C1 segment of cervical spinal cord (tissue), 14 donors: ENCODE measurements at regions not wholly inside any gene's neighbourhood (a gene's known extent, or its start where the extent isn't known, plus 50 kb on each side); places are given as distances from the start of the nearest gene placed in this dataset.

Source experiments
- DNase-seq, 14 donors: peaks; one replicate each; lab custom pipeline; 2025; lab: John Stamatoyannopoulos, UW

DNA sequence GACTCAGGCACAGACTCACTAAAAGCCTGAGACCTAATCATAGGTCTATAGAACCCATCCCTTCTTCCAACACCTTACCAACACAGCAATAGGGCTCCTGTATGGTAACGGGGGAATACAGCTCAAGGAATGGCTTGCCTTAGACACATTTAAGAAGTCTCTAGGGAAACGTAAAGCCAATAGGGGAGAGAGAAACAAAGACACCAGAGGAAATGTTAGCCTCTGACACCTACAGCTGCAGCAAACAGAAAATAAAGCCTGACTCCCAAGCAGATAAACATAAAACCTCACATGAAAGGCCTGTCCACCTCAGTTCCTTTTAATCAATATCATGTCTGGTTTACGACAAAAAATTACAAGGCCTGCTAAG is 51.1 kb upstream of the NCOA1 start:
- no peak for DNase-seq

DNA sequence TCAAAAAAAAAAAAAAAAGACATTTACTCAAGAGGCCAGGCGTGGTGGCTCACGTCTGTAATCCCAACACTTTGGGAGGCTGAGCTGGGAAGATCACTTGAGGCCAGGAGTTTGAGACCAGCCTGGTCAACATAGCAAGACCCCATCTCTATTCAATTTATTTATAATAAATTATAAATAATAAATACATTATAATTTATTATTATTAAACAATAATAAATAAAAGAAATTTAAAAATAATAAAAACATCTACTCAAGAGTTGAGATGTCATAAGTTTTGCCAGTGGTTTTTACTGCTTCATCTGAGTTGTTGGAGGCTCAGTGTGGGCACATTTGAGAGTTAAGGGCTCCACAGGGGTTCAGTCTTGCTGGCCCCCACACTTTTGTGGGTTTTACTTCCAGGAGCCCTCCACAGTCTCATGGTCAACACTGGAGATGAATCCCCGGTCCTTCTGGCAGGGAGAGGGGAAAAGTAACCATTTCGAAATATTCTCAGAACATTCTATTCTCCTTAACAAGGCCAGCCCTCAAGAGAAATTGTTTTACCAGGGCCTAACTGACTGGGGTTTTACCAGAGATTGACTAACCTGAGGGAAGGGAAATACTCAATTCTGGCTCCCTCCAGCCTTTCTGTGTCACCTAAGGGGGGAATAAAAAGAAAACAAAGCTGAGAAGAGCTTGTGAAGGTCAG is 51.6 kb upstream of the NCOA1 start:
- no peak for DNase-seq

DNA sequence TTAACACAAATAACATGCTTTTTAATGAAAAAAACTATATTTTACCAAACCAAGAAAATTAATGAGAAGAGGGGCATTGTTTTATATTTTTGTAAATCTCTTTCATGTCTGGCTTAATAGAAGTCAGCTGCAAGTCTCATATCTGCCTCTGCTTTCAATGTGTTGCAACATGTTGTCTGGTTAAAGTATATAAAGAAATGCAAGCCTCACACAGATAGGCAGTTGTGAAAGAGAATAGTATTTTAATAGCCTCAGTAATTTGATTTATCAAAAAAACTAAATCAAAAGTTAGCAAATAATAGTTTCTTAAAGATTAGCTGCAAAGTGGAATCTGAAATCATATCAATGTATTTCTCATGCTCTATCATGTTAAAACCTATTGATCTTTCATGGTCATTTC is 52.9 kb upstream of the NCOA1 start:
- no peak for DNase-seq

DNA sequence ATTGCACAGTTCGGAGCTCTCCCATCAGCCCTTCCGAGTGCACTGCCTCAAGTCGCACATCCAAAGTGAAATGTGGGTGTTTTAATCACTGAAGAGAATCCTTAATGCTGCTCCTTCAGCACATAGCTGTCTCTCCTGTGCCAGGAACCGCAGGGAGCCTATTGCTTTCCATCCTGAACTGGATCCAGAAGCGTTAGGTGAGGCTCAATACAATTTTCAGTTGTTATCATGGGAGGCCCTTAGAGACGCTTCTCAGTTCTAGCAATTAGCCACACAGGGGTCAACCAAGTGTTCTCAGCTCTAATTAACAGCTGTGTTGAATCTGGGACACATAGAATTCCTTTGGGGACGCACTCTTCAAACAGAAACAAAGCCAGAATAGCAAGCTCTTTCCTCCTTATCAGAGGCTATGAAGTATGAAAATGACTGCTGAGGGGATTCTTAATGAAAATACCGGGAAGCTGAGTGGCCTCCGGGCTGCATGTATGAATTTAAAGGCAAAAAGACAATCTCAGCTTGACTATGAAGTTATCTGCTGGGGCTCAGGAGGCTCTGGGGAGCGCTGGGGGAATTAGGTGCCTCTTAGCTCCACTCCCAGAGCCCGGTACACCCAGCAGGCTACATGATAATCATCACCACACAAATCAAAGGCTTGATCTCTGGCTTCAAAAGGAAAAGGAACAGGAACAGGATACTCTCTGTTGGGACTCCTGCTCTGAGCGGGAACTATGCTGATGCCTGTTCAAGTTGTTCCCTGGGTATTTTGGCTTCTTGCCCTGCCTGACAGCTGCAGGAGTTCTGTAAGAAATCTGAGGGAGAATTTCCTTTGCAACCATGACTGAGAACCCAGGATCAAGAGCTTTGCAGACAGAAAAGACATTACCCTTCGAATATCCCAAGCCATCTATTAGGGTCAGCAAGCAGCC is 55.4 kb upstream of the NCOA1 start:
- DNase-seq: peak in 6 of 14 donors; percentile 7 to 51 (median 18)

DNA sequence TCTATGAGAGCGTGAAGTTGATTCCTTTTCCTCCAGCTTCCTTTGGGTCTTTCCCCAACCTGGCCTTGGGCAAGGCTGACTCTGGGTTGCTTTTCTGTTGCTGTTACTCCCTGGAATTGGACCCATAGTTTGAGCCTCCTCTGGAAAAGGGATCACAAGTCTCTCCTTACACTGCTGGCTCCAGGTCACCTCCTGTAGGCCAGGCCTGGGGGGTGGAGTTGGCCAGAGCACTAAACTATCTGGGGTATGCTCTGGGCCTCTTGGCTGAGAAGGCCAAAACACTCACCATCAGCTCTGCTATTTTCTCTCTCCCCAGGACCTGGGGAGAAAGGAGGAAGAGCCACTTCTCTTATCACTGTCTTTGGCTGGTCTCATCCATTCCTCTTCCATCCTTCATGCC is 56.5 kb upstream of the NCOA1 start:
- no peak for DNase-seq

DNA sequence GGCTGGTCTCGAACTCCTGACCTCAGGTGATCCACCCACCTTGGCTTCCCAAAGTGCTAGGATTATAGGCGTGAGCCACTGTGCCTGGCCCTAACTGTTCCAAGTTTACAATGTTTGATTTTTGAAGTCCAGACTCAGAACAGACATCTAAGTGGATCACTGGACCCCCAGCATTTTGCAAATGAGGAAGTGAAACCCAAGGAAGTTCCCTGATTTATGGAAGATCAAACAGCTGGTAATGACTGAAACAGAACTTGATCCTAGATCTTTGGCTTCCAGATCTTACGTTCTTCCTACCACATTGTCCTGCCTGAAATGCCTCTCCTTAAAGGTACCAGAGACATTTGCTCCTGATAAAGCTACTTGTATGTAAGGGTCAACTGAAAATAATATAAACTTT is 58.3 kb upstream of the NCOA1 start:
- no peak for DNase-seq

DNA sequence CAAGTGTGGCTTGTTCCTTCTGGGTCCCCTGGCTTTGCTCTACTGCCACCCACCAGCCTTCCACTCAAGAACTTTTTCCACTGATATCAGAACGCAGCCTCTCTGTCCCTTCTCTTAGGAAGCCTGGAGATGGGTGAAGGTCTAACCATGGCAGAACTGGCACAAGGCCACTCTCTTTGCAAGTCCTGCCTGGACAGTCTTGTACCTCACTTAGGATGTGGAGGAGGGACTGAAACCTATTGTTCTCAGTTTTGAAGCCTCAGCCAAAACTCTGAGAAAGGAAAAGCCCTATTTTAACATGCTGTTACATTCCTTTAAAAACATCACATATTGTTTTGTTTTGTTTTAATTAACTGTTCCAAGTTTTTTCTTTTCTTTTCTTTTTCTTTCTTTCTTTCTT is 58.9 kb upstream of the NCOA1 start:
- DNase-seq: no peak

DNA sequence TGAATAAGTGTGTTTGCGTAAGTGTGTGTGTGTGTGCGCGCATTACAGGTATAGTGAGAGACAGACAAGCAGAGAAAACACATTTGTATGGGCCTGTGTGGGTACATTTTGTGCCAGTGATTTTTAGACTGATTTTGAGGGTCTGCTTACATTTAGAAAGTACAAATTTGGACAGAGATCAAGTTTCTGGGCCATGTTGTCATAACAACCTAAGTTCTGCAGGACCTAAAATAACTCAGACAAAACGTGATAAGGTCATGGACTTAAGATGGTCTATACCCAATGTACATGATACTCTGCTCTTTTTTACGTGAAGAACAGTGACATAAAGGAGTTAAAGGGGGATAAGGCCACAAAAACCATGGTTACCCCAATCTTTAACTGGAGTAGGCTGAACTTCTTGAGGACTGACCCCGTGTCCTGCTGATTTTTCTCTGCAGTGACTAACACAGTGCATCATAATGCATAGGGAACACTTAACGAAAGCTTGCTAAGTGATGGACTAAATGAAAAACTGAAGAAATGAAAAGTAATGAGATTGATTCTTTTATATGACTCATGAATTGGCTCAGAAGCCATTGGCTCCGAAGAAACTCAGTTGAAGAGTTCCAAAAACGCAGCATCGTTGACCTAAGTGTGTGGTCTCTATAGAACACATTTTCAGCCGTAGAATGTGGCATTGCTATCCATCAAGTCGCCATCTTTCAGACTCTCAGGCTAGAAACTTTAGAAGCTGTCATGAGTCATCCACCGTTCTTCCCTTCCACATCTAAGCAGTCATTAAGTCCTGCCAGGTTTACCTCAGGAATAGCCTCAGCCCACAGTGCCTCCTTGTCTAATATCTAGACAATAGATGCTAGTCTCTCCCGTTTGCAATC is 61.6 kb upstream of the NCOA1 start:
- no peak for DNase-seq

DNA sequence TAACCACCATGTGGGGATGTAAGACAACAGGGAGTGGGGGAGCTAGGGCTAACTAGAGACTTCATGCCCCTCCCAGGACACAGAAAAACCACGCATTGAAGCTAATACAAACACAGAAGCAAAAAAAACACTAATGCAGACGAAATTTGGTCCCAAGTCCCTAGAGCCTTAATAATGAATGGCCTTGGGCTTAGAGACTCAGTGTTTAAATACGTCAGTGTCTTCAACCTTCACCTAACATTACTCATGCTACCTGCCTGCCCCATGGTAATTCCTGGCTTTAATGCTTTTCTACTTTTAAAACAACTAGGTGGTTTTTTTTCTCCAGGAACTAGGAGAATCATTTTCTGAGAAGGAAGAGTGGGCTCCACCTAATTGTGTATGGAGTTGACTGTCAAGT is 64.1 kb upstream of the ITSN2 start:
- DNase-seq: no peak

DNA sequence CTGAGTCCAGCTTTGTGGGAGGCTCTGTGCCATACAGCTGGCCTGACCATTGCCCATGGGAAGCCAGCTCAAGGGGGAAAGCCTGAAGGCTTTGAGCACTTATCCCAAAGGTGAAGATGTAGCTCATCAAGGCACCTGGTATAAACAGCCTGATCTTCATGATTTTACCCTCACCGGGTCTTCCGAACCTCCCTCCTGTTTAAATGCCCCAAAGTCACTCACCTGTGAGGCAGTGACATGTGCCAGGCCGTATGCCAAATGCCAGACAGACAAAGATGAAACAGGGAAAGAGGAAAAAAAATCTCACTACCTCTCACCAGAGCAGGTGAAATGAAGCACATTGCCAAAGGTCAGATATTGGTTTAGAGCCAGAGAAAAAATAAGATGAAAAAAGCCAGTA is 62.8 kb upstream of the ITSN2 start:
- DNase-seq: no peak

DNA sequence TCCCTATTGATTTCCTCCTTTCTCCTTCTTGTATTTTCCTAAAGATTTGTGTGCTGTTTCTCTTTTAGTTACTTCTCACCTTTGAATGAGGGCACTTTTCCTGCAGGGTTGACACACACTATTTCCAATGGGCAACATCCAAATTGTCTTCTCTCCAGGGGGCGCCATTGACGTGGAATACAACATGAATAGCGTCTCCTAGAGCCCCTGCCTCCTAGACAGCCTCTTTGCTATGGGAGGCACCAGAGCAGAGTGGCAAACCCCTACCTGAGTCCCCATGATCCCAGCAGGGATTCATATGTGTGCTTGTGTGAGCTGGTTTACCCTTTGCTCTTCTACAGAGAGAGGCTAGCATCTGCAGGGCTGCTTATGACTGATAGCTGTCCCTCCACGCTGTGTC is 61.3 kb upstream of the ITSN2 start:
- DNase-seq: peak in 7 of 14 donors; percentile 14 to 40 (median 25)

DNA sequence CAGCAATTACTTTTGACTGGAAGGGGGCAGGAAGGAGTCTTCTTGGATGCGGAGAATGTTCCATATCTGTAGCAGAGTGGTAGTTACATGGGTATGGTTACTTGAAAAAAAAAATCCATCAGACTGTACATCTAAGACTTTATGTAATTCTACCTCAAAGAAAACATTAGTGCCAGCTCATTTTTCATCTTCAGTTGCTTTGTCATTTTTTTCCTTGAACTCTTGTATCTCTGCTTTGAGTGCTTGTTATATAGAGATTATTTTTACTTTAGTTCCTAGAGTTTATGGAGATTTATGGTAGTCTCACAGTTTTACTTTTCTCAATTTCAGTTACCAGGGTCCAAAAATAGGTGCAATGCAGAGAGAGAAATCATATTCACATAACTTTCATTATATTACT is 60.0 kb upstream of the ITSN2 start:
- DNase-seq: no peak

DNA sequence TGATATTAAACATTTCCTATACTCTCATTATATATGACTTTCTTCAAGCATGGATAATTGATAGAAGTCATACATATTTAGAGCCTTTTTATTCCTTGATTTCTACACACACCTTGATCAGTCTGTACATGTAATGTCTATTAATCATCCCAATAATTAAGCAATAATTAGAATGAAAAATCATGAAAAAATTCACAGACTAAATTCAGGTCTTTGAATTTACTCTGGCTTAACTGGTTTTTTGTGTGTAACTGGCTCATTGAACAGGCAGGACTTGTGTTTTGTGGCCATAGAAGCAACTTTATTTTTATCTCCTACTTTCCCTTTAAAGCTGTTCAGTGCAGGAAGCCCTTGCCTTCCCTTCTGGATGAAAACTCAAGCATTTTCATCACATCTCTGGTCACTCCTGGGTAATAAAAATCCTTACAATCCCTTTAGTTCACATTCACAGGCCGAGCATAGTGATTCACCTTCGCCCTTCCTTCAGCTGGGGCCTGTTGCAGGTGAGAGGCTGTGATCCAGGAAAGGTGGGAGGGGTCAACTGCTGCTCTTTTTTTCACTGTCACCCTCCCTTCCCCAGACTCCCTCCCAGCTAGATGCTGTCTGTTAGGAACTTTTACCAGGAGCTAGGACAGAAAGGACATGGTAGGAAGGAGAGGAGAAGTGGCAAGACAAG is 58.0 kb upstream of the ITSN2 start:
- DNase-seq: no peak

DNA sequence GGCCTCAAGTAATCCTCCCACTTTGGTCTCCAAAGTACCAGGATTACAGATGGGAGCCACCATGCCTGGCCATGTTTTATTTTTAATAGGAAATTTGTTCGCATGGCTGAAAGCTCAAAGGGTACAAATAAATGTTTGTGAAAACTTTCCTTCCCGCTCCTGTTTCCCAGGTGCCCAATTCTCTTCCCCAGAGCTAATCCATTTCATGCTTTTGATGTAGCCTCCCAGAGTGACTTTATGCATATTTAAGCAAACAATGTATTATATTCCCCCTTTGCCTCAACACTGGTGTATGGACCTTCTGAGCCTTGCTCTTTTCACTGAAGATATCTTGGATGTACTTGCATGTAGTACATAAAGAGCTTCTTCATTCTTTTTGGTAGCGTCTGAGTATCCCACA is 52.5 kb upstream of the ITSN2 start:
- DNase-seq: no peak

DNA sequence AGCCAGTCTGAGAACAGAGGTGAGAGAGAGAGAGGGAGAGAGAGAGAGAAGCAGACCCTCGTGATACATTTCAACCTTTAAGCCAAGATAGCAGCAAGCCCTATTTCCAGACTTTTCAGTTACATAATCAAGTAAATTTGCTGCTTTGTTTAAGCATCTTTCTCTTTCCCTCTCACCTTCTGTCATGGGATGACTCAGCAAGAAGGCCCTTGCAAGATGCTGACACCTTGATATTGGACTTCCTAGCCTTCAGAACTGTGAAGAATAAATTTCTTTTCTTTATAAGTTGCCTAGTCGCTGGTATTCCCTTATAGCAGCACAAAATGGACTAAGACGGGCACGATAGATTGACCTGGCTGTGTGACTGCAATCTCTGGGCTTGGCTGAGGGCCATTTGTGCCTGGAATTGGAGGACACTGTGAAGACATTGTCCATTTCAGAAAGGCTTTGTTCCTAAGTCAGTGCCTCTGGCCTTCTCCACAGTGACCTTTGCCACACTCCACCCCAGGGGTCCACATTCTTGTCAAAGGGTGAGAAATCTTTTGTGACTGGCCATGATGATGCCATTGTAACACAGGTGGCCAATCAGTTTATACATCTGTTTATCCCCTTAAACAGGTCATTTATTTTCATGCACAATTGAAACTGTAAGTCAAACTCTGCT is 51.3 kb upstream of the ITSN2 start:
- DNase-seq: no peak

DNA sequence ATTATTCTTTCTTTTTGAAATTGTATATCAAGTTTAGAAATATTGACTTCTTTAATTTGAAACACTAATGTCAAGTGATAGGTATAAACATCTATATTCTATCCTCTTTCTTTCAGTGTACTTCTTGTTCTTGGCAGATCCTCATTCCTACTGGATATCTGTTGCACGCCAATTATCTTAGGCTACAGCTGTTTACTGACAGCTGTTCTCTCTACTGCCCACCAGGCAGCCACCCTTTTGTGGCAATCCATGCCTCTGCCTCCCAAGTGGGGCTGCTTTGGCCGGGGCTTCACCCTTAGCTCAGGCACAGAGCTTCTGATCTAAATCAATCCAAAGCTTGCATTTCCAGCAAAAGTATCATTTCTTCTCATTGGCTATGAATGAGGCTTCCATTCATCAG is 50.6 kb upstream of the ITSN2 start:
- DNase-seq: no peak

DNA sequence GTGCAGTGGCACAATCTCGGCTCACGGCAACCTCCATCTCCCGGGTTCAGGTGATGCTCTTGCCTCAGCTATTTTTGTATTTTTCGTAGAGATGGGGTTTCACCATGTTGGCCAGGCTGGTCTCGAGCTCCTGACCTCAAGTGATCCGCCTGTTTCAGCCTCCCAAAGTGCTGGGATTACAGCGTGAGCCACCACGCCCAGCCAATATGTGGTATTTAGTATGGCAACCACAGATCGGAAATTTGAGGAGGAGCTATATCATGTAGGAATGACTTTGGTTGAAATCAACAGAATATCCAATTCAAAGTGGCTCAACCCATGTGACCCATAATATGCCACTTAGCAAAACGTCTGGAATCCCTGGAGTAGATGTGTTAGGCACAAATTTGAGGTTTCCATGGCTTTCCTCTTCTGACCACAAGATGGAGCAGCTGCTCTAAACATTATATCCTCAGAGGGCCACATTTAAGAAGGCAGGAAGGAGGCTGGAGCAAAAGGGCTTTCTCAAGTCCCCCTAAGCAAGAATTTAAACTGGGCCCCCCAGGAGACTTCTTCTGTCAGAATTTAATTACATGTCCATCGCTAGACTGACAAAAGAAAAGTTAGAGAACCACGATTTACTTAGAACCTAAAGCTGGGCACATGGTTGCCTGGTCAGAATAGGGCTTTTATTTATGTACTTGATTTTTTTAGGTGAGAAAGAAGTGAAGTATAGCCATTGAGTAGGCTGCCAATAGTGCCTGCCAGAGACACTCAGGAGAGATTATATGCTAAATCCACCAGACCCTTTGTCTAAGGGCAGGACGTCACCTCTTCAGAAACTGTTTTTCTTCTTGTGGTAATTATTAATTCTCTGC is 49.6 kb upstream of the ITSN2 start:
- peak in 7 of 14 donors; percentile 3 to 35 (median 10) for DNase-seq
